HG03103 (cell line): ENCODE measurements at regions not wholly inside any gene's neighbourhood (a gene's known extent, or its start where the extent isn't known, plus 50 kb on each side); places are given as distances from the start of the nearest gene placed in this dataset.

Experiments
- ATAC-seq: cut with Tn5 transposase; IDR thresholded peaks from one replicate; pipeline ENCODE4 v1.9.1; 2021; ENCODE audit warnings: low read depth; ENCODE audit not compliant: unreplicated experiment

- ATAC-seq, result no peak
Measured at GRCh38 chr18:22108674-22109073, 60.7 kb upstream of the GATA6 start.

- no peak for ATAC-seq
Measured at GRCh38 chr18:22109535-22109934, 59.9 kb upstream of the GATA6 start.

- ATAC-seq, result no peak
Measured at GRCh38 chr18:22110461-22110924, 58.9 kb upstream of the GATA6 start.

- no peak for ATAC-seq
Measured at GRCh38 chr18:22112215-22112614, 57.2 kb upstream of the GATA6 start.

- no peak for ATAC-seq
Measured at GRCh38 chr18:22113144-22113844, 56.1 kb upstream of the GATA6 start.

GRCh38 chr18:22114526-22115321, 54.7 kb upstream of the GATA6 start:
- no peak for ATAC-seq

GRCh38 chr18:22115573-22115972, 53.8 kb upstream of the GATA6 start:
- ATAC-seq, result no peak
